ENCODE measurements at regions not wholly inside any gene's neighbourhood (a gene's known extent, or its start where the extent isn't known, plus 50 kb on each side); places are given as distances from the start of the nearest gene placed in this dataset.

GRCh38 chr1:185438936-185439335 lies 121.9 kb upstream of the IVNS1ABP start:
- TF ChIP-seq EZH2phosphoT487 (IDR thresholded peaks at IDR 0.05; ENCODE audit: borderline replicate concordance, low read length) (no peak), CTCF (conservative IDR thresholded peaks at IDR 0.05; ENCODE audit: low read depth, low read length) (no peak), EZH2 (IDR thresholded peaks at IDR 0.05; ENCODE audit: low read length, unreplicated experiment) (no peak)

Measured in PC-3 (cell line).